T-helper 17 cell (primary cell): ENCODE measurements at regions not wholly inside any gene's neighbourhood (a gene's known extent, or its start where the extent isn't known, plus 50 kb on each side); places are given as distances from the start of the nearest gene placed in this dataset.

ENCODE experiments used
- ATAC-seq: fragments of 150-1000 bp; cut with Tn5 transposase; 2 replicates; pipeline ENCODE4 v1.10.0; 2021; ENCODE audit warnings: mild to moderate bottlenecking, moderate library complexity
- DNase-seq, 3 donors: peaks; one replicate each; pipeline versions ENCODE4 v3.0.0 to v3.0.0-alpha.2; 2020 to 2021
- H3K9me3 ChIP-seq: one replicate; pipeline ENCODE4 v1.7.0; 2013; ENCODE audit warnings: low read length, mild to moderate bottlenecking; ENCODE audit not compliant: control insufficient read depth, poor library complexity, severe bottlenecking
- H3K27ac Mint-ChIP-seq: one replicate; pipeline ENCODE4 v1.8.0; 2022; ENCODE audit warnings: mild to moderate bottlenecking, moderate library complexity, mixed read lengths
- H3K27me3 Mint-ChIP-seq: one replicate; pipeline ENCODE4 v1.8.0; 2022; ENCODE audit warnings: mixed read lengths
- H3K36me3 Mint-ChIP-seq: one replicate; pipeline ENCODE4 v1.8.0; 2022; ENCODE audit warnings: low read depth, mixed read lengths
- H3K4me1 Mint-ChIP-seq: one replicate; pipeline ENCODE4 v1.8.0; 2022; ENCODE audit warnings: mild to moderate bottlenecking, mixed read lengths
- H3K4me3 Mint-ChIP-seq: one replicate; pipeline ENCODE4 v1.8.0; 2022; ENCODE audit warnings: mild to moderate bottlenecking, moderate library complexity, mixed read lengths

GRCh38 chr5:74241751-74242140 is 398.8 kb downstream of the ENC1 start:
- Mint-ChIP-seq H3K4me3 (no peak overlapping the region), H3K27me3 (peaks cover 12% of the 10 kb centered on the region), H3K4me1 (no peaks in the 10 kb centered on the region), H3K27ac (no peak overlapping the region), H3K36me3 (no peaks in the 10 kb centered on the region)
- no peak for ATAC-seq
- no peaks in the 10 kb centered on the region for H3K9me3 ChIP-seq
- no peak for DNase-seq

- Mint-ChIP-seq H3K27me3 (peaks cover 12% of the 10 kb centered on the region), H3K27ac (no peak overlapping the region), H3K4me3 (no peak overlapping the region), H3K36me3 (no peaks in the 10 kb centered on the region), H3K4me1 (no peaks in the 10 kb centered on the region)
- ATAC-seq (no peak), DNase-seq (no peak)
- H3K9me3 ChIP-seq = no peaks in the 10 kb centered on the region
Observed at GRCh38 chr5:74240783-74241750, 399.5 kb downstream of the ENC1 start.

GRCh38 chr5:74239261-74239660 is 401.3 kb downstream of the ENC1 start:
- Mint-ChIP-seq H3K4me3 (no peak overlapping the region), H3K4me1 (no peaks in the 10 kb centered on the region), H3K36me3 (no peaks in the 10 kb centered on the region), H3K27me3 (peaks cover 12% of the 10 kb centered on the region), H3K27ac (no peak overlapping the region)
- no peaks in the 10 kb centered on the region for H3K9me3 ChIP-seq
- no peak for ATAC-seq
- no peak for DNase-seq

GRCh38 chr5:74237571-74238145 is 402.9 kb downstream of the ENC1 start:
- H3K9me3 ChIP-seq = no peaks in the 10 kb centered on the region
- no peak for ATAC-seq
- DNase-seq = no peak
- no peaks in the 10 kb centered on the region for H3K36me3 Mint-ChIP-seq
- no peaks in the 10 kb centered on the region for H3K4me1 Mint-ChIP-seq
- no peak overlapping the region for H3K4me3 Mint-ChIP-seq
- H3K27ac Mint-ChIP-seq = no peak overlapping the region
- peaks cover 13% of the 10 kb centered on the region for H3K27me3 Mint-ChIP-seq

- H3K9me3 ChIP-seq = no peaks in the 10 kb centered on the region
- Mint-ChIP-seq H3K36me3 (no peaks in the 10 kb centered on the region), H3K27me3 (peaks cover 24% of the 10 kb centered on the region), H3K27ac (no peak overlapping the region), H3K4me1 (no peaks in the 10 kb centered on the region), H3K4me3 (no peak overlapping the region)
- no peak for DNase-seq
- ATAC-seq = no peak
Observed at GRCh38 chr5:74235552-74235951, 405.0 kb downstream of the ENC1 start.

GRCh38 chr5:74233571-74233970 is 407.0 kb downstream of the ENC1 start:
- Mint-ChIP-seq H3K27ac (no peak overlapping the region), H3K27me3 (peaks cover 21% of the 10 kb centered on the region), H3K4me1 (no peaks in the 10 kb centered on the region), H3K36me3 (no peaks in the 10 kb centered on the region), H3K4me3 (no peak overlapping the region)
- DNase-seq (no peak), ATAC-seq (no peak)
- H3K9me3 ChIP-seq = no peaks in the 10 kb centered on the region

GRCh38 chr5:74233091-74233490 is 407.4 kb downstream of the ENC1 start:
- Mint-ChIP-seq H3K4me3 (no peak overlapping the region), H3K36me3 (no peaks in the 10 kb centered on the region), H3K4me1 (no peaks in the 10 kb centered on the region), H3K27ac (no peak overlapping the region), H3K27me3 (peaks cover 21% of the 10 kb centered on the region)
- H3K9me3 ChIP-seq = no peaks in the 10 kb centered on the region
- ATAC-seq (no peak), DNase-seq (no peak)

- no peak overlapping the region for H3K4me3 Mint-ChIP-seq
- peaks cover 2% of the 10 kb centered on the region for H3K36me3 Mint-ChIP-seq
- no peaks in the 10 kb centered on the region for H3K4me1 Mint-ChIP-seq
- H3K27ac Mint-ChIP-seq = no peak overlapping the region
- DNase-seq (no peak), ATAC-seq (no peak)
- H3K9me3 ChIP-seq = no peaks in the 10 kb centered on the region
- H3K27me3 Mint-ChIP-seq = peaks cover 28% of the 10 kb centered on the region
Observed at GRCh38 chr5:74232276-74232675, 408.3 kb downstream of the ENC1 start.

GRCh38 chr5:74231697-74232096 is 408.8 kb downstream of the ENC1 start:
- H3K9me3 ChIP-seq = no peaks in the 10 kb centered on the region
- Mint-ChIP-seq H3K36me3 (peaks cover 2% of the 10 kb centered on the region), H3K4me1 (no peaks in the 10 kb centered on the region), H3K27me3 (peaks cover 32% of the 10 kb centered on the region), H3K4me3 (no peak overlapping the region), H3K27ac (no peak overlapping the region)
- ATAC-seq = no peak
- DNase-seq = no peak

- Mint-ChIP-seq H3K36me3 (peaks cover 2% of the 10 kb centered on the region), H3K4me3 (no peak overlapping the region), H3K27ac (no peak overlapping the region), H3K4me1 (no peaks in the 10 kb centered on the region), H3K27me3 (peaks cover 32% of the 10 kb centered on the region)
- ATAC-seq (no peak), DNase-seq (no peak)
- no peaks in the 10 kb centered on the region for H3K9me3 ChIP-seq
Observed at GRCh38 chr5:74226716-74227485, 413.6 kb downstream of the ENC1 start.

- DNase-seq (no peak), ATAC-seq (no peak)
- H3K9me3 ChIP-seq = no peaks in the 10 kb centered on the region
- Mint-ChIP-seq H3K36me3 (peaks cover 2% of the 10 kb centered on the region), H3K27ac (no peak overlapping the region), H3K27me3 (peaks cover 26% of the 10 kb centered on the region), H3K4me3 (no peak overlapping the region), H3K4me1 (no peaks in the 10 kb centered on the region)
Observed at GRCh38 chr5:74225587-74225986, 414.9 kb downstream of the ENC1 start.

GRCh38 chr5:74224331-74224730 is 416.2 kb downstream of the ENC1 start:
- DNase-seq = no peak
- ATAC-seq = no peak
- Mint-ChIP-seq H3K4me3 (no peak overlapping the region), H3K27me3 (peaks cover 26% of the 10 kb centered on the region), H3K36me3 (peaks cover 2% of the 10 kb centered on the region), H3K27ac (no peak overlapping the region), H3K4me1 (no peaks in the 10 kb centered on the region)
- no peaks in the 10 kb centered on the region for H3K9me3 ChIP-seq

- H3K4me3 Mint-ChIP-seq = no peak overlapping the region
- no peak for DNase-seq
- ATAC-seq = no peak
- H3K36me3 Mint-ChIP-seq = peaks cover 2% of the 10 kb centered on the region
- H3K9me3 ChIP-seq = no peaks in the 10 kb centered on the region
- H3K27ac Mint-ChIP-seq = no peak overlapping the region
- H3K4me1 Mint-ChIP-seq = no peaks in the 10 kb centered on the region
- peaks cover 16% of the 10 kb centered on the region for H3K27me3 Mint-ChIP-seq
Observed at GRCh38 chr5:74222806-74223205, 417.7 kb downstream of the ENC1 start.
